ENCODE measurements at regions not wholly inside any gene's neighbourhood (a gene's known extent, or its start where the extent isn't known, plus 50 kb on each side); places are given as distances from the start of the nearest gene placed in this dataset.

DNA sequence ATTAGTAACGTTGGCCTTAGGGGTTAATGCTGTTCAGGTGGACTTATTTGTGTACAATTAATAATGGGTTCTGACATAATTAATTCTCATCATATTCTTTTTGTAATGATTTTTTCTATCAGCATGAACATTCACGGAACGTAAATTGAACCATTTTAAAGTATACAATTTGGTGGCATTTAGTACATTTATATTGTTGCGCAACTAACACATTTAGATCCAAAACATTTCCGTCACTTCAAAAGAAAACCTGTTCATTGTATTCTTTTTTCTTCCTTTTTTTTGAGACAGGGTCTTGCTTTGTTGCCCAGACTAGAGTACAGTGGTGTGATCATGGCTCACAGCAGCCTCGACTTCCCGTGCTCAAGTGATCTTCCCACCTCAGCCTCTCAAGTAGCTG is 65.8 kb downstream of the BOD1L2 start:
- TF ChIP-seq, protein P1, sequence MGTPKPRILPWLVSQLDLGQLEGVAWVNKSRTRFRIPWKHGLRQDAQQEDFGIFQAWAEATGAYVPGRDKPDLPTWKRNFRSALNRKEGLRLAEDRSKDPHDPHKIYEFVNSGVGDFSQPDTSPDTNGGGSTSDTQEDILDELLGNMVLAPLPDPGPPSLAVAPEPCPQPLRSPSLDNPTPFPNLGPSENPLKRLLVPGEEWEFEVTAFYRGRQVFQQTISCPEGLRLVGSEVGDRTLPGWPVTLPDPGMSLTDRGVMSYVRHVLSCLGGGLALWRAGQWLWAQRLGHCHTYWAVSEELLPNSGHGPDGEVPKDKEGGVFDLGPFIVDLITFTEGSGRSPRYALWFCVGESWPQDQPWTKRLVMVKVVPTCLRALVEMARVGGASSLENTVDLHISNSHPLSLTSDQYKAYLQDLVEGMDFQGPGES (IDR thresholded peaks at IDR 0.05; ENCODE audit: low read depth, low read length) = no peak
- TF ChIP-seq POLR2AphosphoS5 (IDR thresholded peaks at IDR 0.05; ENCODE audit: low read depth, low read length) (no peak), GATA2 (CRISPR knock-in tag; IDR thresholded peaks at IDR 0.05) (no peak), MXI1 (IDR thresholded peaks at IDR 0.05; ENCODE audit: low read depth, low read length) (no peak), EP300 (IDR thresholded peaks at IDR 0.05; ENCODE audit: borderline replicate concordance in 1 of 2, low read depth in 1 of 2, low read length in 1 of 2) (no peak), FOXJ3 (CRISPR knock-in tag; IDR thresholded peaks at IDR 0.05) (no peak), RCOR1 (IDR thresholded peaks at IDR 0.05; ENCODE audit: low read length) (no peak), NFIC (IDR thresholded peaks at IDR 0.05; ENCODE audit: borderline replicate concordance) (no peak), FOSL2 (IDR thresholded peaks at IDR 0.05; ENCODE audit: borderline replicate concordance, low read depth) (no peak), RXRA (IDR thresholded peaks at IDR 0.05; ENCODE audit: borderline replicate concordance, low read depth) (no peak), JUND (IDR thresholded peaks at IDR 0.05) (no peak)
- TF ChIP-seq, protein P2, sequence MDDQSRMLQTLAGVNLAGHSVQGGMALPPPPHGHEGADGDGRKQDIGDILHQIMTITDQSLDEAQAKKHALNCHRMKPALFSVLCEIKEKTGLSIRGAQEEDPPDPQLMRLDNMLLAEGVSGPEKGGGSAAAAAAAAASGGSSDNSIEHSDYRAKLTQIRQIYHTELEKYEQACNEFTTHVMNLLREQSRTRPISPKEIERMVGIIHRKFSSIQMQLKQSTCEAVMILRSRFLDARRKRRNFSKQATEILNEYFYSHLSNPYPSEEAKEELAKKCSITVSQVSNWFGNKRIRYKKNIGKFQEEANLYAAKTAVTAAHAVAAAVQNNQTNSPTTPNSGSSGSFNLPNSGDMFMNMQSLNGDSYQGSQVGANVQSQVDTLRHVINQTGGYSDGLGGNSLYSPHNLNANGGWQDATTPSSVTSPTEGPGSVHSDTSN (IDR thresholded peaks at IDR 0.05) = no peak
- TF ChIP-seq, protein P3, sequence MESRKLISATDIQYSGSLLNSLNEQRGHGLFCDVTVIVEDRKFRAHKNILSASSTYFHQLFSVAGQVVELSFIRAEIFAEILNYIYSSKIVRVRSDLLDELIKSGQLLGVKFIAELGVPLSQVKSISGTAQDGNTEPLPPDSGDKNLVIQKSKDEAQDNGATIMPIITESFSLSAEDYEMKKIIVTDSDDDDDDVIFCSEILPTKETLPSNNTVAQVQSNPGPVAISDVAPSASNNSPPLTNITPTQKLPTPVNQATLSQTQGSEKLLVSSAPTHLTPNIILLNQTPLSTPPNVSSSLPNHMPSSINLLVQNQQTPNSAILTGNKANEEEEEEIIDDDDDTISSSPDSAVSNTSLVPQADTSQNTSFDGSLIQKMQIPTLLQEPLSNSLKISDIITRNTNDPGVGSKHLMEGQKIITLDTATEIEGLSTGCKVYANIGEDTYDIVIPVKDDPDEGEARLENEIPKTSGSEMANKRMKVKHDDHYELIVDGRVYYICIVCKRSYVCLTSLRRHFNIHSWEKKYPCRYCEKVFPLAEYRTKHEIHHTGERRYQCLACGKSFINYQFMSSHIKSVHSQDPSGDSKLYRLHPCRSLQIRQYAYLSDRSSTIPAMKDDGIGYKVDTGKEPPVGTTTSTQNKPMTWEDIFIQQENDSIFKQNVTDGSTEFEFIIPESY (IDR thresholded peaks at IDR 0.05; ENCODE audit: borderline replicate concordance, low read depth) = no peak
- Histone ChIP-seq H3K79me2 (ENCODE audit: insufficient read depth) (no peaks in the 10 kb centered on the region), H3K9ac (no peak overlapping the region), H3F3A (replicated peaks; ENCODE audit: insufficient read depth) (no peaks in the 10 kb centered on the region), H3K36me3 (replicated peaks in 1 of 2; ENCODE audit: control insufficient read depth in 1 of 2, insufficient read depth in 2 of 2, low read length in 1 of 2) (no peaks in the 10 kb centered on the region), H3K9me2 (no peaks in the 10 kb centered on the region), H4K20me1 (ENCODE audit: insufficient read depth) (no peaks in the 10 kb centered on the region), H3K4me1 (ENCODE audit: control insufficient read depth in 1 of 2, insufficient read depth in 2 of 2, low read depth in 1 of 2, low read length in 1 of 2) (peaks cover 0 to 6% of the 10 kb centered on the region in 2 experiments; a peak in 2 of 4 replicates), H2AFZ (ENCODE audit: low read depth) (no peak overlapping the region), H3K4me3 (ENCODE audit: low read depth in 2 of 2, low read length in 1 of 2) (no peak overlapping the region), H3K27ac (ENCODE audit: low read depth in 2 of 2, low read length in 1 of 2) (no peak overlapping the region), H3K9me3 (no peaks in the 10 kb centered on the region), H3K4me2 (no peak overlapping the region), H3K27me3 (ENCODE audit: insufficient read depth) (no peaks in the 10 kb centered on the region)
- 64% methylated on average over 7 of the region's 7 CpGs for WGBS (ENCODE audit: low lambda C conversion rate)
- ChIA-PET POLR2A (no interaction called here), CTCF (no interaction called here)
- DNase-seq = no peak

DNA sequence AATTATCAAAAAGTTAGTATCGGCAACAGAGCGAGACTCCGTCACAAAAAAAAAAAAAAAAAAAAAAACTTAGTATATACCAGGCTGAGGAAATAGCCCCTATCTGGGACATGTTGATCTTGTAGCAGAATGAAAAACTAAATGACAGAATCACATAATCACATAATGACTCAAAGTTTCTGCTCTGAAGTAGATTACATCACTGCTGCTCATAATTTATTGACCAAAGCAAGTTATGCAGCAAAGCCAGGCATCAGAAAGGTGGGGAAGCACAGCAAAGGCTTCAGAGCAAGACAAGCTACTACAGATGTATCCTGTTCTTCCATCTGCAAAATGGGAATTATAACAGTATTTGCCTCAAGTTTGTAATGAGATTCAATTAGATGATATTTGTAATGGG is 68.1 kb downstream of the BOD1L2 start:
- Histone ChIP-seq H3K9me3 (no peaks in the 10 kb centered on the region), H2AFZ (ENCODE audit: low read depth) (no peak overlapping the region), H3K36me3 (replicated peaks in 1 of 2; ENCODE audit: control insufficient read depth in 1 of 2, insufficient read depth in 2 of 2, low read length in 1 of 2) (no peaks in the 10 kb centered on the region), H3K4me3 (ENCODE audit: low read depth in 2 of 2, low read length in 1 of 2) (no peak overlapping the region), H3K79me2 (ENCODE audit: insufficient read depth) (no peaks in the 10 kb centered on the region), H3K9me2 (no peaks in the 10 kb centered on the region), H4K20me1 (ENCODE audit: insufficient read depth) (no peaks in the 10 kb centered on the region), H3K27me3 (ENCODE audit: insufficient read depth) (no peaks in the 10 kb centered on the region), H3K4me1 (ENCODE audit: control insufficient read depth in 1 of 2, insufficient read depth in 2 of 2, low read depth in 1 of 2, low read length in 1 of 2) (peaks cover 0 to 6% of the 10 kb centered on the region in 2 experiments; a peak in 2 of 4 replicates), H3K4me2 (no peak overlapping the region), H3K27ac (ENCODE audit: low read depth in 2 of 2, low read length in 1 of 2) (no peak overlapping the region), H3F3A (replicated peaks; ENCODE audit: insufficient read depth) (no peaks in the 10 kb centered on the region), H3K9ac (no peak overlapping the region)
- WGBS (ENCODE audit: low lambda C conversion rate) = 92% methylated on average over 3 of the region's 3 CpGs
- DNase-seq = no peak
- ChIA-PET POLR2A (no interaction called here), CTCF (interaction anchor here (1.5 kb wide), 1 partner anchor 9 kb away, joined by 5 read pairs; no protein-coding TSS in a partner anchor)
- TF ChIP-seq RFX5 (IDR thresholded peaks at IDR 0.05; ENCODE audit: low read length) (no peak), ELF1 (IDR thresholded peaks at IDR 0.05) (no peak), GABPA (IDR thresholded peaks at IDR 0.05; ENCODE audit: low read depth) (no peak), TAF1 (IDR thresholded peaks at IDR 0.05; ENCODE audit: borderline replicate concordance, low read depth, low read length) (no peak), FOSL2 (IDR thresholded peaks at IDR 0.05; ENCODE audit: borderline replicate concordance, low read depth) (no peak), POLR2AphosphoS5 (IDR thresholded peaks at IDR 0.05; ENCODE audit: low read depth, low read length) (no peak), GATA2 (CRISPR knock-in tag; IDR thresholded peaks at IDR 0.05) (no peak), RAD21 (IDR thresholded peaks at IDR 0.05; ENCODE audit: low read length) (no peak), NFIC (IDR thresholded peaks at IDR 0.05; ENCODE audit: borderline replicate concordance) (no peak)
- TF ChIP-seq, protein P4, sequence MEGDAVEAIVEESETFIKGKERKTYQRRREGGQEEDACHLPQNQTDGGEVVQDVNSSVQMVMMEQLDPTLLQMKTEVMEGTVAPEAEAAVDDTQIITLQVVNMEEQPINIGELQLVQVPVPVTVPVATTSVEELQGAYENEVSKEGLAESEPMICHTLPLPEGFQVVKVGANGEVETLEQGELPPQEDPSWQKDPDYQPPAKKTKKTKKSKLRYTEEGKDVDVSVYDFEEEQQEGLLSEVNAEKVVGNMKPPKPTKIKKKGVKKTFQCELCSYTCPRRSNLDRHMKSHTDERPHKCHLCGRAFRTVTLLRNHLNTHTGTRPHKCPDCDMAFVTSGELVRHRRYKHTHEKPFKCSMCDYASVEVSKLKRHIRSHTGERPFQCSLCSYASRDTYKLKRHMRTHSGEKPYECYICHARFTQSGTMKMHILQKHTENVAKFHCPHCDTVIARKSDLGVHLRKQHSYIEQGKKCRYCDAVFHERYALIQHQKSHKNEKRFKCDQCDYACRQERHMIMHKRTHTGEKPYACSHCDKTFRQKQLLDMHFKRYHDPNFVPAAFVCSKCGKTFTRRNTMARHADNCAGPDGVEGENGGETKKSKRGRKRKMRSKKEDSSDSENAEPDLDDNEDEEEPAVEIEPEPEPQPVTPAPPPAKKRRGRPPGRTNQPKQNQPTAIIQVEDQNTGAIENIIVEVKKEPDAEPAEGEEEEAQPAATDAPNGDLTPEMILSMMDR (IDR thresholded peaks at IDR 0.05) = no peak
- TF ChIP-seq, protein P3 (IDR thresholded peaks at IDR 0.05; ENCODE audit: borderline replicate concordance, low read depth) = no peak
- TF ChIP-seq, protein P2 (IDR thresholded peaks at IDR 0.05) = no peak
